DMS153 (cell line): ENCODE measurements at regions not wholly inside any gene's neighbourhood (a gene's known extent, or its start where the extent isn't known, plus 50 kb on each side); places are given as distances from the start of the nearest gene placed in this dataset.
"Not testable (repeated sequence)": the region's sequence is repeated elsewhere in the genome, so short reads cannot be mapped to it uniquely, and the experiment has no call there.

Source experiments
- DNase-seq: peaks from one replicate; lab custom pipeline; 2025; lab: John Stamatoyannopoulos, UW

- no peak for DNase-seq
Measured at GRCh38 chr12:13440844-13441243, 244.3 kb downstream of the EMP1 start.

DNA sequence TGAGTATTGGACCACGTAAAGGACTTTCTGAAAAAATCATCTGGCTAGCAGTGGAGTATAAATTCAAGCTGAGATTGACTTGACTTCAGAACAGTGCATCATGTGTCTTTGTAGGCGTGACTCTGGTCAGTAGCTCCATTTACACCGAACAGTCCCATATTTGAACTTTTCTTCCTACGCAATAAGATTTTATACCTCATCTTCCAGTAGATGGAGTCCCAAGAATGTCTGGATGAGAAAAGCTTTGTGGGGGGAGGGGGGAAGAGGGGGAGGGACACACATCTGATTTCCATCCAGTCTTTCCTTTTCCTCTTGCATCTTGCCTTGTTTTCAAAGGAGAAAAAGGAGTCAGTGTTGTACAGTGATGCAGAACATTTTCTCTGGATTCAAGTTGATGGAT, 241.0 kb downstream of the EMP1 start:
- no peak for DNase-seq

DNA sequence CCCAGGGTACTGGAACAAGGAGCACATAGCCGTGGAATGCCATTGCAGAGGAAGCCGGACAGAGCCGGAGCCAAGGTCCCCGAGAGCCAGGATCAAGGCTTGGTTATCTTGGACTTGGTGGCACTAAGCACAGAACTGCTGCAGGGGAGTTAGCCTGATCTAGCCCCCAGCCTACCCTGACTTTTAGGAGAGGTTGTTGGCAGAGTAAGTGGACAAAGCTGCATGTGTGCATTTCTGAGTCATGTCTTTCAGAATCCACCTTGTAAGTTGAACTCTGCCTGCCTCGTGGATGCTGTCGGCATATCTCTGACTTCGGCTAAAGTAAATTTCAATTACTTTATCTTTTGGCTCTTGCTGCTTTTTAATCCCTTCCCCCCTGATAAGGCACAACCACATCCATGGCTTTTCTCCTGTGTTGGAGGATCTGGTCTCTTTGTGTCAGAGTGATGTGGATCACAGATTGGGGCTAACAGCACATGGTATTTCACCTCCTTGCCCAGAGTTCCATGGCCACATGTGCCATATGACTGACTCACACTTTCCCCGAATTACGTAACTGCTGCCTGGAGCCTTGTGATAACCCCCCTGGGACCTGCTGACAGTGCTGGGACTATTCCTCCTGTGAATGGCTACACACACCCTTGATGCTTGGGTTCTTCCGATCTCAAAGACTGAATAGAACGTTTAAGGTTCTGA, 240.3 kb downstream of the EMP1 start:
- no peak for DNase-seq

- no peak for DNase-seq
Measured at GRCh38 chr12:13436182-13436581, 239.7 kb downstream of the EMP1 start.

GRCh38 chr12:13435235-13435933, 238.9 kb downstream of the EMP1 start:
- DNase-seq, result no peak

DNA sequence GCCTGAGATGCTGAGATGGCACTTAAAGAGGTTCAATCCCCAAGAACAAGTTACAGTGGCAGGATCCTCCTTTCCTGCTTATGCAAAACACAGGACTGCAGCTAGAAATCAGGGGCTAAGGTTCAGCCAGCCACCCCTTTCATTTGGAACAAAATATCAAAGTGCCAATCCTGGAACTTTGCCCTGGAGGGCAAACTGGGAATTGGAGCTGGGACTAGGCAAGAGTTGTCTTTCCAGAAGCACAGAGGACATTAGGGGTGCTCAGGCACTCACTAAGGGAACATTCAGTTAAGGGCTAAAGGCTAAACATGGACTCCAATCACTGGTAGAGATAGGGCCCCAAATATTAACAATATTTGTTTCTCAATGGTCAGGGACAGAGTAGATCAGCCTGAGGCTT, 237.2 kb downstream of the EMP1 start:
- no peak for DNase-seq

DNA sequence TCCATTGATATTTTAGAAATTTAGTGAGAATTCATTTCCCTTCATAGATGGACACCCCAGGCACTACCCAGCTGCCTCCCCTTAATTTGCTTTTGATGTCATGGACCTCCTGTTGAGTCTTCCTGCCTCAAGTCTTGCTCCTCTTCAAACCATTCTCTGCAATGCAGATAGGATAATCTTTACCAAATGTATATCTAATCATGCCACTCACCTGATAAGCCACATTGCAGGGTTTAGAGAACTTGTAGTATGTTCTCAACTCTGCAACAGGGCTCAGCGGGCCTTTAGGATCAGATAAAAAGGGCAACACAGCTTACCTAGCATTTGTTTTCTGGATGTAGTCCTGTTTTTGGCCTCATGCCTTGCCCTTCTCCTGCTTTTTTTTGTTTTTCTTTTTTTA, 234.5 kb downstream of the EMP1 start:
- DNase-seq, result no peak

DNA sequence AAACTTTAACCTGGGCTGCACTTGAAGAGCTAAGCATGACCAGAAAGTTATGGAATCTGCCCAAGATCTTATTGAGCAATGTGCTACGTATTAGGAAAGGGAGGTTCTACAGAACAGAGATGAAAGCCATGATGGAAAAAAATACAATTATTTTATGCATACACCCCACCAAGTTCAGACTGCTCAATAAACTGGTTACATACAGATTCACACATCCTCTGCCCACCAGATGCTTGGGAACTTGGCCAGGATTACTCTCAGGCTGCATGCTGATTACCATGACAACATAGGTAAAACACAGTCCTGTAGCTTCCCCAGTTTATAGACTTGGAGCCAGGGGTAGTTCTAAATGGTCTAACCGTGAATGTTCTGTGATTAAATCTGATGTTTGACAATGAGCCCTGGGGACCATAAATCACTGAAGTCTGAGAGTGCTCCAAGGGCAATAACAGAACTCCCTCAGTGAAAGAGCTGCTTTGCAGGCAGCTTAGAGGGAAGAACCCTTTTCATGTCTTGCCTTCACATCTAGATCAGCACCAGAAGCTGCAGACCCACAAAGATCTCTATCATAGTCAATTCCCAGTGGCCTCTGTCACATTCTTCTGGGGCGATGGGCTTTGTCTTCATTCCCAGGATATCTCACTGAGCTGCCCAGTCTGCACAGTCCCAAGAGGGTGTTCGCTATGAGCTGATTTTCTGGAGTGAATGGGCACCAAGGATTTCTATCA, 232.2 kb downstream of the EMP1 start:
- peak; percentile 6 for DNase-seq

- DNase-seq, result no peak
Measured at GRCh38 chr12:13425766-13426165, 229.2 kb downstream of the EMP1 start.

GRCh38 chr12:13422291-13422690, 225.8 kb downstream of the EMP1 start:
- no peak for DNase-seq

GRCh38 chr12:13417516-13417915, 221.0 kb downstream of the EMP1 start:
- no peak for DNase-seq

GRCh38 chr12:13411287-13411686, 214.8 kb downstream of the EMP1 start:
- DNase-seq, result no peak

DNA sequence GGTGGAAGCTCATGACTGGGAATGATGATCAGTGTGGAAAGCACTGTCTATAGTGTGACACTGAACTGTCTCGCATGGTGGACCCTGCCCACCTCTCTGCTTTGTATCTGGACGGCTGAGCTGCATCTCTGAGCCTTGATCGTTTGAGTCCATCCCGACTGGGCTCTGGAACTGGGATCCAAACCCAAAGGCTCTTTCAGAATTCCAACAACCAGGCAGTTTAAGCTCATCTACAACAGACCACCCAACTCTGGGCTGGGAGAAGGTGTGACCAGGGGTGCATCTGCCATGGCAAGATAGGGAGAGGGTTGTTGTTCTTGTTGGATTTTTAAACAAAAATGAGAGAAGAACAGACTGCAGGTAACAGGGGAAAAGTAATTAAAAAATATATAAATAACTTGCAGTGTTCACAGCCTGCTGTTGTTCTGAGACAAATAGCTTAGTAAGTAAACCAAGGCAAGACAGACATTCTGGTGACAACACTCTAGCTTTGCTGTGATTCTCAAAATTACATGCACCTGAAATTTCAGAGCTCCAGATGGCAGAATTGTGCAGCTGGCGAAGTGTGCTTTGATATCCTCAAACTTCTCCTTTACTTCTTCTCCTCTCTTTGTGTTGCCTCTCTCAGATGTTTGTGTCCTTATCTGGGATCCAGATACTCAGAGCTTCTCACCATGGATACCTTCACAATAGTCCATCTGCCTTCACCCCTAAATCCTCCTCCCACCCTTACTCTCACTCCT, 209.6 kb downstream of the EMP1 start:
- no peak for DNase-seq

GRCh38 chr12:13404631-13405473, 208.3 kb downstream of the EMP1 start:
- DNase-seq, result no peak

- no peak for DNase-seq
Measured at GRCh38 chr12:13404111-13404628, 207.6 kb downstream of the EMP1 start.

GRCh38 chr12:13391375-13391774, 194.8 kb downstream of the EMP1 start:
- not testable (repeated sequence) for DNase-seq

DNA sequence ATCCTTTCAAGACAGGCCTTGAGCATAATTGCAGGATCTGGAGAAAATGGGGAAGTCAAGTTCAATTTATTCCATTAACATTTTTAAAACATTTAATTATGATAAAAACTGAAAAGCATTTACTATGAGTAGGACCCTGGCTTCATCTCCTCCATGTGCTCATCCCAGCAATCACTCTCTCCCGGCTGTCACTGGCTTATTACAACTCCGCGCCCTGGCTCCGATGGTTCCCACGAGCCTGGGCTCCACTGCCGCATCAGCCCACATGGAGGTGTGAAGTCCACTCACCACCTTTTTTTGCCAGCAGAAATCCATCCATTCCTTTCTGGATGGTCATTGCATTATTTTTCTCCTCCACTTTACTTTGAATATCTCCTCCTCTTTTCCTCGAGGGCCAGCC, 194.4 kb downstream of the EMP1 start:
- no peak for DNase-seq

GRCh38 chr12:13390381-13390861, 193.9 kb downstream of the EMP1 start:
- DNase-seq, result peak; percentile 97

GRCh38 chr12:13387101-13387500, 190.6 kb downstream of the EMP1 start:
- no peak for DNase-seq

- no peak for DNase-seq
Measured at GRCh38 chr12:13386323-13387039, 190.0 kb downstream of the EMP1 start.
